Panc1 (cell line): ENCODE measurements at regions not wholly inside any gene's neighbourhood (a gene's known extent, or its start where the extent isn't known, plus 50 kb on each side); places are given as distances from the start of the nearest gene placed in this dataset.

ENCODE experiments used
- ATAC-seq: fragments of 200-7000 bp; cut with Tn5 transposase; 2 replicates; pipeline ENCODE4 v1.9.1; 2020; ENCODE audit warnings: mild to moderate bottlenecking, moderate library complexity
- BruUV-seq: library from RNA; stranded (reverse); fragments of 400-500 nt; replicated peaks from 2 replicates; lab custom pipeline; 2021; lab: Mats Ljungman, UMichigan
- CTCF ChIA-PET: fragments of 300-600 bp; sonication (Branson Sonifier 250); formaldehyde crosslinking; loops from one replicate; lab custom pipeline; 2022; ENCODE audit warnings: antibody characterized with exemption; lab: Charles Lee
- POLR2A ChIA-PET: fragments of 300-600 bp; sonication (Branson Sonifier 250); formaldehyde crosslinking; loops from one replicate; lab custom pipeline; 2022; ENCODE audit warnings: antibody characterized with exemption; lab: Charles Lee
- DNase-seq: peaks from one replicate; pipeline ENCODE4 v3.0.0-alpha.2; 2010; ENCODE audit warnings: low read depth, low spot score
- H3K27ac ChIP-seq: 2 replicates; pipeline ENCODE4 v1.5.1; 2011; ENCODE audit warnings: mild to moderate bottlenecking, low read length, inconsistent platforms
- H3K27me3 ChIP-seq: fragments of 200-500 bp; sonication (Bioruptor generic); 2 replicates; pipeline ENCODE4 v1.6.0; 2014; ENCODE audit warnings: low read length, inconsistent platforms; ENCODE audit not compliant: control insufficient read depth, insufficient read depth
- H3K36me3 ChIP-seq: fragments of 200-500 bp; sonication (Bioruptor generic); 2 replicates; pipeline ENCODE4 v1.5.1; 2014; ENCODE audit warnings: inconsistent platforms, mild to moderate bottlenecking, low read length, moderate library complexity; ENCODE audit not compliant: control insufficient read depth, insufficient read depth
- H3K4me1 ChIP-seq: 2 replicates; pipeline ENCODE4 v1.5.1; 2011; ENCODE audit warnings: inconsistent platforms, mild to moderate bottlenecking, low read length, moderate library complexity; ENCODE audit not compliant: control insufficient read depth, insufficient read depth
- H3K4me3 ChIP-seq, 2 experiments: 2 replicates each; pipeline ENCODE4 v1.5.1; 2011 to 2012; ENCODE audit warnings: low read depth in 2 of 2, low read length in 2 of 2, mild to moderate bottlenecking in 2 of 2, inconsistent platforms in 1 of 2, moderate library complexity in 1 of 2
- H3K9me3 ChIP-seq: fragments of 200-500 bp; sonication (Bioruptor generic); 2 replicates; pipeline ENCODE4 v1.5.1; 2014; ENCODE audit warnings: low read depth, mild to moderate bottlenecking, inconsistent platforms, low read length, moderate library complexity; ENCODE audit not compliant: control insufficient read depth, insufficient read depth
- POLR2AphosphoS5 ChIP-seq: IDR thresholded peaks from 2 replicates; pipeline ENCODE4 v1.6.1; 2012; ENCODE audit warnings: mild to moderate bottlenecking, low read depth, low read length, moderate library complexity
- SIN3A ChIP-seq: IDR thresholded peaks from 2 replicates; pipeline ENCODE4 v1.6.1; 2012; ENCODE audit warnings: low read depth, mild to moderate bottlenecking, low read length, moderate library complexity, borderline replicate concordance; ENCODE audit not compliant: insufficient read depth
- TCF7L2 ChIP-seq: IDR thresholded peaks from 2 replicates; pipeline ENCODE4 v1.6.1; 2011; ENCODE audit warnings: mild to moderate bottlenecking, low read depth, low read length, inconsistent platforms
- in situ Hi-C: cut with HindIII; loops from 2 replicates; pipeline ENCODE4 v1.10.0; 2016; ENCODE audit warnings: low sequenced_read_pairs, low pct_unique_long_range_greater_than_20kb
- intact Hi-C: fragments of 100-400 bp; cut with micrococcal nuclease; formaldehyde crosslinking; loops from one replicate; pipeline ENCODE4 v1.10.0; 2022; ENCODE audit not compliant: unreplicated experiment
- TF ChIP-seq, protein P1 (sequence below), 2 experiments: IDR thresholded peaks; 2 replicates each; pipeline ENCODE4 v1.6.1; 2011 to 2012; ENCODE audit warnings: low read depth in 2 of 2, control low read depth in 1 of 2, low read length in 1 of 2, mild to moderate bottlenecking in 1 of 2, moderate library complexity in 1 of 2; ENCODE audit not compliant: insufficient read depth in 1 of 2
- TF ChIP-seq, protein P2 (sequence below): fragments of 450-650 bp; IDR thresholded peaks from 2 replicates; pipeline ENCODE4 v1.5.1; 2017; ENCODE audit warnings: mild to moderate bottlenecking

GRCh38 chrX:116930311-116930710, 467.5 kb upstream of the CT83 start:
- H3K4me3 ChIP-seq = no peak overlapping the region
- CTCF ChIA-PET = no interaction called here
- in situ Hi-C loops = no loop called here

DNA sequence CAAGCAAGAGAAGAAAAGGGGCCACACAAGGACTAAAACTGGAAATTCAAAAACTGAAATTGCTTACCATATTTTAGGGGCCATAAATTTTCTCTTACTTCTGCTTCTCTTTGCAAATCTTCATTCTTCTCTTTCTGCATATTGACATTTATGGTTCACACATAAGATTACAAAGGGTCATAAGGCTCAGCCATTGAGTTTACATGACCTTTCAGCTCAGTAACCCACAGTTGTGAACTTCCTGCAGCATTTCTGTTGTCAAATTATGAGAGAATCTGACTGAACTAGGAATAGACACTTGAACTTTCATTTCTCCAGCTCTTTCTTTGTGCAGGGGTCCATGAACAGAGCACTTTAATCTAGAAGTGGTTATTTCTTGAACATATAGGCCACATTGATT, 434.8 kb upstream of the CT83 start:
- Histone ChIP-seq H3K36me3 (no peaks in the 10 kb centered on the region), H3K9me3 (no peaks in the 10 kb centered on the region), H3K27me3 (no peaks in the 10 kb centered on the region), H3K27ac (no peak overlapping the region), H3K4me1 (no peaks in the 10 kb centered on the region), H3K4me3 (no peak overlapping the region)
- TF ChIP-seq TCF7L2 = no peak
- TF ChIP-seq SIN3A = no peak
- TF ChIP-seq, protein P1, sequence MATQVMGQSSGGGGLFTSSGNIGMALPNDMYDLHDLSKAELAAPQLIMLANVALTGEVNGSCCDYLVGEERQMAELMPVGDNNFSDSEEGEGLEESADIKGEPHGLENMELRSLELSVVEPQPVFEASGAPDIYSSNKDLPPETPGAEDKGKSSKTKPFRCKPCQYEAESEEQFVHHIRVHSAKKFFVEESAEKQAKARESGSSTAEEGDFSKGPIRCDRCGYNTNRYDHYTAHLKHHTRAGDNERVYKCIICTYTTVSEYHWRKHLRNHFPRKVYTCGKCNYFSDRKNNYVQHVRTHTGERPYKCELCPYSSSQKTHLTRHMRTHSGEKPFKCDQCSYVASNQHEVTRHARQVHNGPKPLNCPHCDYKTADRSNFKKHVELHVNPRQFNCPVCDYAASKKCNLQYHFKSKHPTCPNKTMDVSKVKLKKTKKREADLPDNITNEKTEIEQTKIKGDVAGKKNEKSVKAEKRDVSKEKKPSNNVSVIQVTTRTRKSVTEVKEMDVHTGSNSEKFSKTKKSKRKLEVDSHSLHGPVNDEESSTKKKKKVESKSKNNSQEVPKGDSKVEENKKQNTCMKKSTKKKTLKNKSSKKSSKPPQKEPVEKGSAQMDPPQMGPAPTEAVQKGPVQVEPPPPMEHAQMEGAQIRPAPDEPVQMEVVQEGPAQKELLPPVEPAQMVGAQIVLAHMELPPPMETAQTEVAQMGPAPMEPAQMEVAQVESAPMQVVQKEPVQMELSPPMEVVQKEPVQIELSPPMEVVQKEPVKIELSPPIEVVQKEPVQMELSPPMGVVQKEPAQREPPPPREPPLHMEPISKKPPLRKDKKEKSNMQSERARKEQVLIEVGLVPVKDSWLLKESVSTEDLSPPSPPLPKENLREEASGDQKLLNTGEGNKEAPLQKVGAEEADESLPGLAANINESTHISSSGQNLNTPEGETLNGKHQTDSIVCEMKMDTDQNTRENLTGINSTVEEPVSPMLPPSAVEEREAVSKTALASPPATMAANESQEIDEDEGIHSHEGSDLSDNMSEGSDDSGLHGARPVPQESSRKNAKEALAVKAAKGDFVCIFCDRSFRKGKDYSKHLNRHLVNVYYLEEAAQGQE (IDR thresholded peaks at IDR 0.05; ENCODE audit: insufficient read depth in 1 of 2, low read depth in 2 of 2, low read length in 1 of 2) = no peak
- no peak for TF ChIP-seq POLR2AphosphoS5
- TF ChIP-seq, protein P2, sequence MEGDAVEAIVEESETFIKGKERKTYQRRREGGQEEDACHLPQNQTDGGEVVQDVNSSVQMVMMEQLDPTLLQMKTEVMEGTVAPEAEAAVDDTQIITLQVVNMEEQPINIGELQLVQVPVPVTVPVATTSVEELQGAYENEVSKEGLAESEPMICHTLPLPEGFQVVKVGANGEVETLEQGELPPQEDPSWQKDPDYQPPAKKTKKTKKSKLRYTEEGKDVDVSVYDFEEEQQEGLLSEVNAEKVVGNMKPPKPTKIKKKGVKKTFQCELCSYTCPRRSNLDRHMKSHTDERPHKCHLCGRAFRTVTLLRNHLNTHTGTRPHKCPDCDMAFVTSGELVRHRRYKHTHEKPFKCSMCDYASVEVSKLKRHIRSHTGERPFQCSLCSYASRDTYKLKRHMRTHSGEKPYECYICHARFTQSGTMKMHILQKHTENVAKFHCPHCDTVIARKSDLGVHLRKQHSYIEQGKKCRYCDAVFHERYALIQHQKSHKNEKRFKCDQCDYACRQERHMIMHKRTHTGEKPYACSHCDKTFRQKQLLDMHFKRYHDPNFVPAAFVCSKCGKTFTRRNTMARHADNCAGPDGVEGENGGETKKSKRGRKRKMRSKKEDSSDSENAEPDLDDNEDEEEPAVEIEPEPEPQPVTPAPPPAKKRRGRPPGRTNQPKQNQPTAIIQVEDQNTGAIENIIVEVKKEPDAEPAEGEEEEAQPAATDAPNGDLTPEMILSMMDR = no peak
- POLR2A ChIA-PET = no interaction called here
- DNase-seq (no peak), ATAC-seq (no peak)
- intact Hi-C loops = no loop called here
- CTCF ChIA-PET = no interaction called here
- no TSS peak for BruUV-seq
- in situ Hi-C loops = no loop called here

More at GRCh38 chrX:116930311-116930710, 467.5 kb upstream of the CT83 start:
- Histone ChIP-seq H3K27me3 (no peaks in the 10 kb centered on the region), H3K36me3 (no peaks in the 10 kb centered on the region), H3K27ac (no peak overlapping the region), H3K9me3 (no peaks in the 10 kb centered on the region), H3K4me1 (no peaks in the 10 kb centered on the region)
- DNase-seq (no peak), ATAC-seq (no peak)
- intact Hi-C loops = no loop called here
- POLR2A ChIA-PET = no interaction called here
- no TSS peak for BruUV-seq
- TF ChIP-seq, protein P2 = no peak
- TF ChIP-seq TCF7L2 (no peak), SIN3A (no peak), POLR2AphosphoS5 (no peak)
- TF ChIP-seq, protein P1 (IDR thresholded peaks at IDR 0.05; ENCODE audit: insufficient read depth in 1 of 2, low read depth in 2 of 2, low read length in 1 of 2) = no peak
